Mesenchymal stem cell (in vitro differentiated cells and primary cell): ENCODE measurements at regions not wholly inside any gene's neighbourhood (a gene's known extent, or its start where the extent isn't known, plus 50 kb on each side); places are given as distances from the start of the nearest gene placed in this dataset.

Experiments used
- DNase-seq: peaks from one replicate; pipeline ENCODE4 v3.0.0-alpha.2; 2013
- H2AFZ ChIP-seq: one replicate; pipeline ENCODE4 v1.6.1; 2013; ENCODE audit warnings: low read depth, mild to moderate bottlenecking, control low read depth, inconsistent platforms, low read length, moderate library complexity
- H2AK5ac ChIP-seq: 2 replicates; pipeline ENCODE4 v1.6.1; 2013; ENCODE audit warnings: low read length, moderate library complexity, mild to moderate bottlenecking, inconsistent platforms; ENCODE audit not compliant: severe bottlenecking
- H2BK120ac ChIP-seq: one replicate; pipeline ENCODE4 v1.6.1; 2013; ENCODE audit warnings: low read depth, mild to moderate bottlenecking, inconsistent platforms, low read length, moderate library complexity
- H2BK12ac ChIP-seq, 2 experiments: one replicate each; pipeline ENCODE4 v1.6.1; 2013; ENCODE audit warnings: inconsistent platforms in 2 of 2, low read length in 2 of 2, mild to moderate bottlenecking in 2 of 2, moderate library complexity in 2 of 2, control low read depth in 1 of 2
- H2BK15ac ChIP-seq: one replicate; pipeline ENCODE4 v1.6.1; 2013; ENCODE audit warnings: mild to moderate bottlenecking, low read depth, inconsistent platforms; ENCODE audit not compliant: poor library complexity, severe bottlenecking
- H2BK5ac ChIP-seq: 2 replicates; pipeline ENCODE4 v1.6.1; 2013; ENCODE audit warnings: low read depth, mild to moderate bottlenecking, low read length, control low read depth, inconsistent platforms; ENCODE audit not compliant: poor library complexity, severe bottlenecking
- H3K14ac ChIP-seq, 2 experiments: one replicate each; pipeline ENCODE4 v1.6.1; 2013; ENCODE audit warnings: inconsistent platforms in 2 of 2, low read length in 2 of 2, control low read depth in 1 of 2, mild to moderate bottlenecking in 1 of 2, moderate library complexity in 1 of 2
- H3K18ac ChIP-seq, 2 experiments: one replicate each; pipeline ENCODE4 v1.6.1; 2013; ENCODE audit warnings: inconsistent platforms in 2 of 2, low read length in 2 of 2, control low read depth in 1 of 2, low read depth in 1 of 2, mild to moderate bottlenecking in 1 of 2
- H3K23ac ChIP-seq, 2 experiments: one replicate each; pipeline ENCODE4 v1.6.1; 2013; ENCODE audit warnings: inconsistent platforms in 2 of 2, low read length in 2 of 2, mild to moderate bottlenecking in 2 of 2, moderate library complexity in 2 of 2, control low read depth in 1 of 2
- H3K27ac ChIP-seq: 2 replicates; pipeline ENCODE4 v1.5.1; 2013; ENCODE audit warnings: mild to moderate bottlenecking, moderate library complexity, low read length, control low read depth, inconsistent platforms; ENCODE audit not compliant: poor library complexity, severe bottlenecking
- H3K27me3 ChIP-seq, 2 experiments: 2 replicates each; pipeline versions ENCODE4 v1.6.1 to v1.7.0; 2013; ENCODE audit warnings: low read length in 2 of 2, mild to moderate bottlenecking in 2 of 2, moderate library complexity in 2 of 2, control low read depth in 1 of 2, inconsistent platforms in 1 of 2; ENCODE audit not compliant: control insufficient read depth in 1 of 2, insufficient read depth in 1 of 2
- H3K36me3 ChIP-seq, 2 experiments: 2 replicates each; pipeline versions ENCODE4 v1.6.1 to v1.7.0; 2013; ENCODE audit warnings: low read length in 2 of 2, control low read depth in 1 of 2, inconsistent platforms in 1 of 2, low read depth in 1 of 2, mild to moderate bottlenecking in 1 of 2; ENCODE audit not compliant: insufficient read depth in 2 of 2, control insufficient read depth in 1 of 2
- H3K4ac ChIP-seq, 2 experiments: one replicate each; pipeline ENCODE4 v1.6.1; 2013; ENCODE audit warnings: inconsistent platforms in 2 of 2, low read length in 2 of 2, mild to moderate bottlenecking in 2 of 2, moderate library complexity in 2 of 2, control low read depth in 1 of 2, low read depth in 1 of 2
- H3K4me1 ChIP-seq: 2 replicates; pipeline ENCODE4 v1.6.1; 2013; ENCODE audit warnings: low read depth, low read length, control low read depth; ENCODE audit not compliant: control insufficient read depth, insufficient read depth
- H3K4me2 ChIP-seq: 2 replicates; pipeline ENCODE4 v1.6.1; 2013; ENCODE audit warnings: low read length, mild to moderate bottlenecking, inconsistent platforms; ENCODE audit not compliant: poor library complexity, severe bottlenecking
- H3K4me3 ChIP-seq, 2 experiments: 2 replicates each; pipeline versions ENCODE4 v1.5.1 to v1.7.0; 2013; ENCODE audit warnings: low read length in 2 of 2, mild to moderate bottlenecking in 2 of 2, control low read depth in 1 of 2, low read depth in 1 of 2; ENCODE audit not compliant: insufficient read depth in 1 of 2
- H3K79me1 ChIP-seq: replicated peaks from 2 replicates; pipeline ENCODE4 v1.6.1; 2013; ENCODE audit warnings: mild to moderate bottlenecking, control low read depth, low read length, inconsistent platforms; ENCODE audit not compliant: poor library complexity, severe bottlenecking
- H3K9ac ChIP-seq: 2 replicates; pipeline ENCODE4 v1.7.0; 2013; ENCODE audit warnings: mild to moderate bottlenecking, low read length, moderate library complexity
- H3K9me3 ChIP-seq: 2 replicates; pipeline ENCODE4 v1.7.0; 2013; ENCODE audit warnings: mild to moderate bottlenecking, low read length; ENCODE audit not compliant: control insufficient read depth
- H4K8ac ChIP-seq: one replicate; pipeline ENCODE4 v1.6.1; 2013; ENCODE audit warnings: inconsistent platforms, mild to moderate bottlenecking, low read length, moderate library complexity
- H4K91ac ChIP-seq: one replicate; pipeline ENCODE4 v1.6.1; 2013; ENCODE audit warnings: mild to moderate bottlenecking, low read length, inconsistent platforms
- whole genome bisulfite sequencing: methylation state at CpG from one replicate; pipeline ENCODE4 v1.1.7; 2013; ENCODE audit warnings: mixed read lengths; 5-methylcytosine and 5-hydroxymethylcytosine counted together

DNA sequence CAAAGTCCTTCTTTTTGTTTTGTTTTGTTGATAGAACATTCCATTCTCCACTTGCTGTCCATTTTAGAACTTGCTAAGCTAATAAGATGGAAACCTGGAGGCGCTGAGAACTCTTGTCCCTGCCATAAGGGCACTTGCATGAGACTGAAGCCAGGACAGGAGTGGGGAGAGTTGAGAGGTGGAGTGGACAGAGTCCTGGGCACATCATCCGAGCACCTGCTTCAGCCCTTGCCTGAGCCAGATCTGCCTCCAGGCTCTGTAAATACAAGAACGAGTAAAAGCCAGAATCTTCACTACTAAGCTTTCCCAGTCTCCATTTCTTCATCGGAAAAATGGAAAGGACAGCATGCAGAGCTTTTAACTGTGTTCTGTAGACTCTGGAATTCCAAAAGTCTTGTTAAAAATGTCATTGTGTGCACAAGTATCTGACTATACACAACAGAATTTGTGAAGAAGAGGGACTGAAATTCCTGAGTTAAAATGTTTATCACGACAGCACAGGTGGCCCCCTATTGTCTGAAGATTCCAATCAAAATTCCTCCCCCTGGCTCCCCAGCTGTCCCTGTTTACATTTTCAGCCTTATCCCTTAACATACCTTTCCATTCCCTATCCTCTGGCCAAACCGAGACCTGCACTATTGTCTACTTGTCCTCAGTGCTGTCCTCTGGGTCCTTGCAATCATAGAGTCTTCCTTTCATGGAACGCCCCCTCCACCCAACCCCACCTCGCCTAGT is 498.2 kb upstream of the TNP1 start:
- Histone ChIP-seq H2BK120ac (no peak overlapping the region), H2BK5ac (no peak overlapping the region), H3K23ac (no peak overlapping the region), H3K4me1 (peaks cover 5% of the 10 kb centered on the region), H4K91ac (no peak overlapping the region), H3K27ac (no peak overlapping the region), H3K4ac (no peak overlapping the region), H2BK12ac (peak overlapping the region in 1 of 2 experiments; percentile 17), H3K18ac (no peak overlapping the region), H3K9ac (no peak overlapping the region), H3K79me1 (no peaks in the 10 kb centered on the region), H3K14ac (no peak overlapping the region), H4K8ac (no peak overlapping the region), H3K36me3 (no peaks in the 10 kb centered on the region), H3K4me3 (no peak overlapping the region), H3K4me2 (no peak overlapping the region), H2AK5ac (no peak overlapping the region), H2AFZ (no peak overlapping the region), H3K27me3 (no peaks in the 10 kb centered on the region), H3K9me3 (no peaks in the 10 kb centered on the region), H2BK15ac (no peak overlapping the region)
- DNase-seq: no peak
- 95% methylated on average over 8 of the region's 8 CpGs for WGBS

DNA sequence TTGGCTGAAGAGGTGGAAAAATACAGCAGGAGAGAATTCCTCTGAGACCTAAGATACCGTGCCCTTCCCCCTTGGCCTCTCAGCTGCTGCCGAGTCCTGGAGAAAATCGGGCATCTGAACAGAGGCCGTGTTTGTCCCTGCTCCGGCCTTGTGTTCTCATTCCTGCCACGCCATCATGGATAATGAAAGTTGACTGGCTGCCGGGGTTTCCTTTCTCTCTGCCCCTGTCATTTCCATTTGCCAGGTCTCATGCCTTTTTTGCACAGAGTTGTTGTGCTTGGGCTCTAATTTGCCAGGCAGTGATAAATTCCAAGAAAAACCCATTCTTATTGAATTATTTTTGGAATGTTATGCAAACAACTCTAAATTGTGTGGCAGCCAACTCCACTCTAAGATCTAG is 496.9 kb upstream of the TNP1 start:
- no peak overlapping the region for H3K4ac ChIP-seq
- H2BK15ac ChIP-seq: no peak overlapping the region
- DNase-seq: no peak
- no peaks in the 10 kb centered on the region for H3K36me3 ChIP-seq
- H3K14ac ChIP-seq: no peak overlapping the region
- no peak overlapping the region for H3K23ac ChIP-seq
- no peak overlapping the region for H4K91ac ChIP-seq
- WGBS: 81% methylated on average over 7 of the region's 7 CpGs
- no peaks in the 10 kb centered on the region for H3K79me1 ChIP-seq
- H2BK5ac ChIP-seq: no peak overlapping the region
- H3K4me2 ChIP-seq: no peak overlapping the region
- H2BK12ac ChIP-seq: no peak overlapping the region
- H2AK5ac ChIP-seq: no peak overlapping the region
- peak overlapping the region; percentile 35 for H3K9ac ChIP-seq
- peak overlapping the region in 1 of 2 experiments; percentile 20 for H3K4me3 ChIP-seq
- no peaks in the 10 kb centered on the region for H3K27me3 ChIP-seq
- no peak overlapping the region for H3K18ac ChIP-seq
- H3K27ac ChIP-seq: no peak overlapping the region
- H3K4me1 ChIP-seq: peaks cover 5% of the 10 kb centered on the region
- no peaks in the 10 kb centered on the region for H3K9me3 ChIP-seq
- no peak overlapping the region for H2BK120ac ChIP-seq
- H2AFZ ChIP-seq: no peak overlapping the region
- H4K8ac ChIP-seq: no peak overlapping the region

DNA sequence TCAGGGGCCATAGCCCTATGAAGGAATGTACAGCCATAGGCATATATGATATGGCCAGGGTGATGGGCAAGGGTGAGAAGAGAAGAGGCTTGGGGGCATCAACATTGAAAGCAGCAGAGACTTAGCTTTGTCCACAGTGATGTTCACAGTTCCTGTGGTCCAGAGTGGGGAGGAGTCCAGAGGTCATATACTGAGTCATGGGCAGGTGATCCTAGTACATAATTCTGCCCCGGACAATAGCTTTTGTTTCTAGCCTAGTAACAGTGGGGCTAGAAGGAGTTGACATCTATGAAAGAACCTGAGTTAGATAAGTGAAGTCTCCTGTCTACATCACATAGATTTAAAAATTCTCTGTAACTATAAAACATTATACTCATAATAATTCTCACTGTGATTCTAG is 496.3 kb upstream of the TNP1 start:
- H3K4me3 ChIP-seq: no peak overlapping the region
- DNase-seq: no peak
- no peak overlapping the region for H4K8ac ChIP-seq
- H3K23ac ChIP-seq: no peak overlapping the region
- no peak overlapping the region for H3K4me2 ChIP-seq
- H3K4me1 ChIP-seq: peaks cover 5% of the 10 kb centered on the region
- H3K18ac ChIP-seq: no peak overlapping the region
- H2BK12ac ChIP-seq: no peak overlapping the region
- no peak overlapping the region for H2BK5ac ChIP-seq
- H3K14ac ChIP-seq: no peak overlapping the region
- 100% methylated on average over 1 of the region's 1 CpG for WGBS
- H3K36me3 ChIP-seq: peaks cover 0 to 5% of the 10 kb centered on the region in 2 experiments
- H3K9me3 ChIP-seq: no peaks in the 10 kb centered on the region
- no peaks in the 10 kb centered on the region for H3K27me3 ChIP-seq
- no peak overlapping the region for H2BK15ac ChIP-seq
- H3K4ac ChIP-seq: no peak overlapping the region
- H2BK120ac ChIP-seq: no peak overlapping the region
- H2AFZ ChIP-seq: no peak overlapping the region
- no peak overlapping the region for H2AK5ac ChIP-seq
- H3K79me1 ChIP-seq: no peaks in the 10 kb centered on the region
- no peak overlapping the region for H3K27ac ChIP-seq
- peak overlapping the region; percentile 35 for H3K9ac ChIP-seq
- H4K91ac ChIP-seq: no peak overlapping the region

DNA sequence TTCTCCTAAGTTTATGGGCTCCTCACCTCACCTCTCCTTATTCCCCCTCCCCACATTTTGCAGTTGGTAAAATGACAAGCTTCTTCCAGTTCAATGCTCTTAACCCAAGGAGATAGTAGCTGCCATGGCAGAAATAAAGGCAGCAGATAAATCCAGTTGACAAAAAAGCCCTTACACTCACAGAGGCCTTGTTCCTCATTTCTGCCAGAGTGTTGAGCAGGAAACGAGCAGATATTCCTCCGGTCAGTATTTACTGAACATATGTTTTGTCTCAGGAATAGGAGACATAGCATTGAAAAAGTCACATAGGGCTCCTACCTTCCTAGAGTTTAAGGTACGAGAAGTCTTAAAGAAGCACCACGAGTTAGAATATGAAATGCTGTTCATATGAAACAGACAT is 493.7 kb upstream of the TNP1 start:
- Histone ChIP-seq H3K4me2 (no peak overlapping the region), H2AFZ (no peak overlapping the region), H3K4me3 (no peak overlapping the region), H2BK12ac (no peak overlapping the region), H3K27ac (no peak overlapping the region), H3K18ac (no peak overlapping the region), H3K36me3 (peaks cover 0 to 6% of the 10 kb centered on the region in 2 experiments), H2BK15ac (no peak overlapping the region), H4K8ac (no peak overlapping the region), H3K9me3 (peaks cover 8% of the 10 kb centered on the region), H2BK5ac (no peak overlapping the region), H4K91ac (no peak overlapping the region), H3K14ac (no peak overlapping the region), H3K23ac (no peak overlapping the region), H2BK120ac (no peak overlapping the region), H2AK5ac (no peak overlapping the region), H3K4ac (no peak overlapping the region), H3K27me3 (no peaks in the 10 kb centered on the region), H3K79me1 (no peaks in the 10 kb centered on the region), H3K9ac (no peak overlapping the region), H3K4me1 (peaks cover 2% of the 10 kb centered on the region)
- 80% methylated on average over 4 of the region's 4 CpGs for WGBS
- no peak for DNase-seq
